H1 (cell line): ENCODE measurements at regions not wholly inside any gene's neighbourhood (a gene's known extent, or its start where the extent isn't known, plus 50 kb on each side); places are given as distances from the start of the nearest gene placed in this dataset.

Source experiments
- BCL11A ChIP-seq, 2 experiments: IDR thresholded peaks; one replicate each; pipeline ENCODE4 v1.6.1; 2011; ENCODE audit warnings: low read depth in 2 of 2, low read length in 2 of 2, mild to moderate bottlenecking in 2 of 2
- EP300 ChIP-seq, 2 experiments: IDR thresholded peaks; 1 replicate in 1 of 2; 2 replicates in 1 of 2; pipeline ENCODE4 v1.6.1; 2011 to 2012; ENCODE audit warnings: low read depth in 2 of 2, low read length in 2 of 2, mild to moderate bottlenecking in 2 of 2, borderline replicate concordance in 1 of 2, inconsistent platforms in 1 of 2, moderate library complexity in 1 of 2
- GTF2F1 ChIP-seq: IDR thresholded peaks from 2 replicates; pipeline ENCODE4 v1.6.1; 2012; ENCODE audit warnings: low read depth, low read length, improper control_type of control experiment, borderline replicate concordance
- SAP30 ChIP-seq: fragments of 300-600 bp; sonication (generic); IDR thresholded peaks from 2 replicates; pipeline ENCODE4 v1.7.1; 2012; ENCODE audit warnings: low read length, moderate library complexity, mild to moderate bottlenecking, inconsistent platforms; ENCODE audit not compliant: insufficient read depth, insufficient replicate concordance
- SIX5 ChIP-seq: IDR thresholded peaks from 2 replicates; pipeline ENCODE4 v1.6.1; 2011; ENCODE audit warnings: mild to moderate bottlenecking, low read depth, low read length
- SP2 ChIP-seq: IDR thresholded peaks from 2 replicates; pipeline ENCODE4 v1.6.1; 2012; ENCODE audit warnings: mild to moderate bottlenecking, low read length, inconsistent platforms

GRCh38 chr20:50417484-50418235 is 92.5 kb upstream of the PTPN1 start (continued):
- TF ChIP-seq SAP30, result no peak
- no peak for TF ChIP-seq GTF2F1
- TF ChIP-seq SP2, result no peak
- TF ChIP-seq SIX5, result no peak
- no peak for TF ChIP-seq EP300 (IDR thresholded peaks at IDR 0.05; ENCODE audit: borderline replicate concordance in 1 of 2, low read depth in 2 of 2, low read length in 2 of 2)
- no peak for TF ChIP-seq BCL11A (IDR thresholded peaks at IDR 0.05; ENCODE audit: low read depth in 2 of 2, low read length in 2 of 2)
